SK-N-MC (cell line): ENCODE measurements at regions not wholly inside any gene's neighbourhood (a gene's known extent, or its start where the extent isn't known, plus 50 kb on each side); places are given as distances from the start of the nearest gene placed in this dataset.
"Not testable (repeated sequence)": the region's sequence is repeated elsewhere in the genome, so short reads cannot be mapped to it uniquely, and the experiment has no call there.

Experiments
- DNase-seq: peaks from one replicate; pipeline ENCODE4 v3.0.0-alpha.2; 2011; ENCODE audit warnings: low read depth, low spot score
- H3K27ac ChIP-seq: fragments of 200-600 bp; sonication (generic); 2 replicates; pipeline ENCODE4 v1.5.1; 2016; ENCODE audit warnings: mixed run types
- H3K36me3 ChIP-seq: fragments of 200-600 bp; sonication (generic); 2 replicates; pipeline ENCODE4 v1.6.1; 2017; ENCODE audit warnings: antibody characterized with exemption, low read length, mixed read lengths; ENCODE audit not compliant: insufficient read depth
- H3K4me3 ChIP-seq: fragments of 200-600 bp; sonication (generic); 2 replicates; pipeline ENCODE4 v1.5.1; 2016
- H3K9ac ChIP-seq: fragments of 200-600 bp; sonication (generic); 2 replicates; pipeline ENCODE4 v1.8.0; 2017; ENCODE audit warnings: mixed run types, mixed read lengths; ENCODE audit not compliant: insufficient read length
- H3K9me3 ChIP-seq: fragments of 200-600 bp; sonication (generic); 2 replicates; pipeline ENCODE4 v1.6.1; 2017; ENCODE audit warnings: low read depth, mild to moderate bottlenecking, antibody characterized with exemption, low read length, moderate library complexity, mixed read lengths
- EZH2 ChIP-seq: fragments of 200-600 bp; sonication (generic); IDR thresholded peaks from one replicate; pipeline ENCODE4 v1.6.1; 2017; ENCODE audit warnings: antibody characterized with exemption
- FOXP2 ChIP-seq: optimal IDR thresholded peaks from 2 replicates; pipeline ENCODE3; 2011; ENCODE audit warnings: mild to moderate bottlenecking, moderate library complexity; ENCODE audit not compliant: insufficient read depth; ENCODE audit errors: extremely low read length, control extremely low read depth
- POLR2AphosphoS5 ChIP-seq: IDR thresholded peaks from 2 replicates; pipeline ENCODE4 v1.6.1; 2012; ENCODE audit warnings: mild to moderate bottlenecking, low read depth, low read length, borderline replicate concordance

DNA sequence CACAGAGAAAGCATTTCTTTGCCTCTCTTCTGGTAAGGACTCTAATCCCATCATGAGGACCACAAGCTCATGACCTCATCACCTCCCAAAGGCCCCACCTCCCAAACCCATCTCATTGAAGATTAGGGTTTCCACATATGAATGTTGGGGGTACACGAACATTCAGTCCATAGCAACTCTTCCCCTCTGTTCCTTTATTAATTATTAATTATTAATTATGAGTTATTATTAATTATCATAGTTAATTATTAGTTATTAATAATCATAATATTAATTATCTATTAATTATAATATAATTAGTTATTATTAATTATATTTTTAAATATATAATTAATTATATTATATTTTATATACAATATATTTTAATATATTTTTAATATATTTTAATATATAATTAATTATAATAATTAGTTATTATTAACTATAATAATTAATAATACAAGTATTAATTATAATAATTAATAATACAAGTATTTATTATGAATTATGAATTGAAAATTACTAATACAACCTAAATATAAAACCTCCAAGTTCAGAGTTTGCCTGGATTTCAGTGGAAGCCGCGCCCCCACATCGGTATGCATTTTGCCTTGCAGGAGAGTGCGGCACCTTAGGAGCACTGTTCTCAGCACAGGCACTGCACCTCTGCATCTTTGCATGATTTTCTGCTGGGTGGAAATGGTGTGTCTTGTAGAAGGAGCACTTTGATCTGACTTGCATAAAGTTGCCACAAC lies 128.0 kb upstream of the FGF3 start:
- DNase-seq, result no peak
- H3K4me3 ChIP-seq, result no peak overlapping the region
- H3K9me3 ChIP-seq, result no peaks in the 10 kb centered on the region
- H3K27ac ChIP-seq, result no peak overlapping the region
- no peak overlapping the region for H3K9ac ChIP-seq
- TF ChIP-seq FOXP2 (no peak), EZH2 (no peak)
- H3K36me3 ChIP-seq, result no peaks in the 10 kb centered on the region

DNA sequence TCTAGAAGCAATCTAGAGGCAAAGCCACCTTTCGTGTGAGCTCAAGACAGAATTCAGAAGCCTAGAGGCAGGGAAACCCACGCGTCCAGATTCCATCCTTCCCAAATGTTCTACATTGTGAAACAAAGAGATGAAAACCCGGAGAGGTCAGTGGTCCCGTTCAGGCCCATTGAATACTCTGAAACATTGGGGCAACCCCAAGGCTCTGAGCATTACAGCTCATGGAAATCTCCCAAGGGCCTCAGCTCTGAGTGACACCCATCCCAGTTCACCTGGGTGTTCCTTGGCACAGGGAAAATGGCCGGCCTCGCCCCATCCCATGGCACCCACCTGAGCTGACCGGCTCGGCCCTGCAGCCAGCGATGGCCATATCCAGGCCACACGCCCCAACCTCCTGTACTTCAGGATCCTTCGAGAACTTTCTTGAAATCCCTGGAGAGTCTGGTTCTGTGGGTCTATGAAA lies 128.6 kb upstream of the FGF3 start:
- Histone ChIP-seq H3K4me3 (no peak overlapping the region), H3K9ac (no peak overlapping the region), H3K36me3 (no peaks in the 10 kb centered on the region), H3K27ac (no peak overlapping the region), H3K9me3 (no peaks in the 10 kb centered on the region)
- TF ChIP-seq POLR2AphosphoS5, result no peak
- TF ChIP-seq FOXP2, result no peak
- no peak for TF ChIP-seq EZH2
- no peak for DNase-seq

DNA sequence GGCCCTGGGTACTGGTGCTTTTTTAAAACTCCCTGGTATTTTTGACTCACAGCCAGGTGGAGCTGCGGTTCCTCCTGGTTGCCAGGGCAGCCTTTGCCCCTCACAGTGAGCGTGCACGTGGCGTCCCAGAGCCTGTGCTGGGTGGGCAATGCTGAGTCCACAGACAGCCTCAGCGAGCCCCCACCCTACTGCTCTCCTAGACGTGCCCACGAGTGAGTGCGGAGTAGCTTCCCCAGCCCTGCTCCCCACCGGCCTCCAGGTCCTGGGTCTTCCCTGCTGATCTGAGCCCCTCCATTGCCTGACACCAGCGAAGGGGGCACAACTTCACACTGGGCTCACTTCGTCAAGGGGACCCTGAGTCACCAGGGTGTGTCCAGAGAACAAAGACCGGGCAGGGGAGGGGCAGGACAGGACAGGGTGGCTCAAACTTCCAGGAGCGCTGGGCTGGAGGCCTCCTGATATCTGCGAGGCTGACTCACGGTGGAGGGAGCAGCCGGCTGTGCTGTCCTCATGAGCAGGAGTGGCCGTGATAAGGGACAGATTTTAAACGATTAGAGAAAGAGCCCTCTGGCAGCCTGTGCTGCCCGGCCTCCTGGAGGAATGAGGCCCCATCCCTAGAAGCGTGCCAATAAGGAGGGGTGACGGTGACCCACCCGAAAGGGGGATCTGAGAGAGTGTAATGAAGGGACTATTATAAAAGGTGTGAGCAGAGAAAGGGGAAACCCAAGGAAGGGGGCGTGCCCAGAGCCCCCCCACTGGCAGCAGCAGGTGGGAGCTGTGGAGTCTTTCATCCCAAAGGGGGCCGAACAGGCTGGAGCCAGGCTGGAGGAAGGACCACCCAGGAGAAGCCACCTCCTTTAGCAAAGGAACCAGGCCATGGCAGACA lies 129.3 kb upstream of the FGF3 start:
- no peak for DNase-seq
- H3K9me3 ChIP-seq, result no peaks in the 10 kb centered on the region
- no peak overlapping the region for H3K27ac ChIP-seq
- no peaks in the 10 kb centered on the region for H3K36me3 ChIP-seq
- TF ChIP-seq FOXP2, result no peak
- TF ChIP-seq POLR2AphosphoS5, result no peak
- TF ChIP-seq EZH2, result no peak
- no peak overlapping the region for H3K4me3 ChIP-seq
- H3K9ac ChIP-seq, result no peak overlapping the region

DNA sequence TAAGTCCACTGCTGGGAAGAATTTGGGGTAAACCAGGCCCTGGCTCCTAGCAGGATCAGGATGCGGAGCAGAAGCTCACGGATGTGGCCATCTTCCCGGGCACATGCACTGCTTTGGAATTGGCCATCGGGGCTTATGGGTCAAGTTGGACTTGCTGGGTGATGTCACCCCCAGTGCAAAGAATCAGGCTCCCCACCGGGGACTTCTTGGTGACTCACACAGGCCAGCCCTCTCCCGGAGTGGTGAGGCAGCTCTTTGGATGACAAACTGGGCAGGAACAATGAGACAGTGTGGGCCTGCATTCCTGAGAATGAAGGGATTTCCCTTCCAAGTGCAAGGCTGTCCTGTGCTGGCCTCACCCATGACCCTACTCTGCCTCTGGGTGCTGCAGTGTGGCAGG lies 128.8 kb upstream of the ANO1 start:
- no peak for DNase-seq
- Histone ChIP-seq H3K9ac (no peak overlapping the region), H3K27ac (no peak overlapping the region), H3K4me3 (no peak overlapping the region), H3K36me3 (no peaks in the 10 kb centered on the region), H3K9me3 (no peaks in the 10 kb centered on the region)
- no peak for TF ChIP-seq FOXP2
- no peak for TF ChIP-seq POLR2AphosphoS5
- no peak for TF ChIP-seq EZH2

DNA sequence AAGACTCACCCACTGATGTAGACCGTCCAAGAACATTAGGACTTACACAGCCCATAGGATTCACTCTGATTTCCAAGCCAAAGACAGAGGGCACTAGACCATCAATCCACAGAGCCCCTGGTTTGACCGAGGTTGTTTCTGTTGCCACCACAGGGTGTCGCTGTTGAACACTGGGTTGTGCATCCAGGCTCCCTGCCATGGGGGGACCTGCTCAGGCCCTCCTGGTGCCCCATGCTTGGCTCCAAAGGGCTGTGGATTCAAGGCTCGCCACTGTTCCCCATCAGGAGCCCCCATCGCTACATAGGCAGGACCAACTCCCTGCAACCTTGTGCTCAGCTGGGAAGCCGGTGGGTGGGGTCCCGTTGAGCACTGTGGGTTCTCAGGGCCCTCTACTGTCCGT lies 128.0 kb upstream of the ANO1 start:
- Histone ChIP-seq H3K9ac (no peak overlapping the region), H3K36me3 (no peaks in the 10 kb centered on the region), H3K9me3 (no peaks in the 10 kb centered on the region), H3K4me3 (no peak overlapping the region), H3K27ac (no peak overlapping the region)
- TF ChIP-seq FOXP2, result no peak
- DNase-seq, result no peak

DNA sequence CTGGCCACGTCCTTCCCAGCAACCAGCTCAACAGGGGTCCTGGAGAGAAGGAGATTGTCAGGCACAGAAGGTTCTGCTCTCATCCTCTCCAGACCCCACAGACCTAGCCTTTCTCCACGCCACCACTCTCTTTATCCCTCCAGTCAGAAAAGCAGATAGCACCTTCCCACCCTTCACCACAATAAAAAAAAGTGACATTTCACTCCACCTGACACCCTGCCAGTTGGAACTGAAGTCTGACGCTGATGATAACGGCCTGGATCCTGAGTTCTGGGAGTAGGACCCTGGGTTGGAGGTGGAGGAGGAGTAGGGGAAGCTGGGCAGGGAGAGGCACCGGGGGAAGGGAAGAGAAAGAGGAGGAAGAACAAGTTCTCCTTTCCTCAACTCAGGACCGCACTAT lies 127.5 kb upstream of the ANO1 start:
- TF ChIP-seq EZH2 (no peak), FOXP2 (no peak), POLR2AphosphoS5 (no peak)
- no peak overlapping the region for H3K9ac ChIP-seq
- H3K36me3 ChIP-seq, result no peaks in the 10 kb centered on the region
- no peak overlapping the region for H3K27ac ChIP-seq
- H3K4me3 ChIP-seq, result no peak overlapping the region
- H3K9me3 ChIP-seq, result no peaks in the 10 kb centered on the region
- DNase-seq, result no peak

DNA sequence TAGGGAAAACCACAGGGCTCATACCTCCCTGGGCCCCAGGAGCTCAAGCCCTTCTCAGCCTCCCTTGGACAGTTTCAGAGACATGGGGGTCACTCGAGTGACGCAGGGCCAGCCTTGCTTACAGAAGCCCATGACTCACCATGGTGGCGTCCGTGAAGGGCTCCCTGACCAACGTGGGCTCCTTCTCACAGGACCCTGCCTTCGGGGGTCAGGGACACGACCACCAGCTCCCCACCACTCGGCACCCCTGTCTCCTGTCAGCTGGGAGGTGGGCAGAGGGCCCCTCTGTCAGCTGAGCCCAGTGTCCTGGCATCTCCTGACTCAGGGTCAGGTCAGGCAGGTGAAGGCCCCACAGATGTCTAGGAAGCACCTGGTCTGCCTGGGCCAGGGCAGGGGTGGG lies 126.3 kb upstream of the ANO1 start:
- DNase-seq, result no peak
- no peak for TF ChIP-seq FOXP2
- no peak for TF ChIP-seq EZH2
- TF ChIP-seq POLR2AphosphoS5, result no peak
- H3K27ac ChIP-seq, result no peak overlapping the region
- no peak overlapping the region for H3K9ac ChIP-seq
- no peaks in the 10 kb centered on the region for H3K36me3 ChIP-seq
- H3K9me3 ChIP-seq, result no peaks in the 10 kb centered on the region
- H3K4me3 ChIP-seq, result no peak overlapping the region

DNA sequence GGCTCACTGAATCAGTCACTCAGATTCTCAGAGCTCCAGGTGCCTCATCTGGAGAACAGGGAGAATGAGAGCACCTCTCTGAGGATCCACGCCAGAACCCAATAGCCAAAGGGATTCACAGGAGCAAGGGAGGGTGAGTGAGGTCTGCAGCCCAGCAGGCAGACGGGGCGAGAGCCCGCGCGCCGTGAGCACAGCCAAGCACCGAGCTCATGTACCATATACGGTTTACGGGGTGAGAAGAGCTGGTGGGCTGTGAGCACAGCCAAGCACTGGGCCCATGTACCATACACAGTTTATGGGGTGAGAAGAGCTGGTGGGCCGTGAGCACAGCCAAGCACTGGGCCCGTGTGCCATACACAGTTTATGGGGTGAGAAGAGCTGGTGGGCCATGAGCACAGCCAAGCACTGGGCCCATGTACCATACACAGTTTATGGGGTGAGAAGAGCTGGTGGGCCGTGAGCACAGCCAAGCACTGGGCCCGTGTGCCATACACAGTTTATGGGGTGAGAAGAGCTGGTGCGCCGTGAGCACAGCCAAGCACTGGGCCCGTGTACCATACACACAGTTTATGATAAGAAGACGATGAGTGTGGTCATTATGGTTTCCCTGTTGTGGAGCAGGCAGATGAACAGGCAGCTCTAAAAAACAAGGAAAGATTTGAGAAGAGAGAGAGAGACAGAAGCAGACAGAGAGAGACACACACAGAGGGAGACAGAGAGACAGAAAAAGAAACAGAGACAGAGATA lies 125.7 kb upstream of the ANO1 start:
- not testable (repeated sequence) for H3K4me3 ChIP-seq, H3K27ac ChIP-seq, DNase-seq, H3K36me3 ChIP-seq, H3K9ac ChIP-seq, H3K9me3 ChIP-seq
